Neural crest cell (in vitro differentiated cells): ENCODE measurements at regions not wholly inside any gene's neighbourhood (a gene's known extent, or its start where the extent isn't known, plus 50 kb on each side); places are given as distances from the start of the nearest gene placed in this dataset.

Experiments
- DNase-seq: peaks from one replicate; pipeline ENCODE4 v3.0.0; 2021; ENCODE audit warnings: low read depth, mixed read lengths, low spot score
- H3K27ac Mint-ChIP-seq: one replicate; pipeline ENCODE4 v1.8.0; 2021; ENCODE audit warnings: mild to moderate bottlenecking, mixed read lengths; ENCODE audit not compliant: unreplicated experiment
- H3K27me3 Mint-ChIP-seq: 2 replicates; pipeline ENCODE4 v1.8.0; 2021; ENCODE audit warnings: low read depth, mild to moderate bottlenecking, mixed read lengths
- H3K36me3 Mint-ChIP-seq: 2 replicates; pipeline ENCODE4 v1.8.0; 2021; ENCODE audit warnings: low read depth, mild to moderate bottlenecking, mixed read lengths
- H3K4me1 Mint-ChIP-seq: 2 replicates; pipeline ENCODE4 v1.8.0; 2021; ENCODE audit warnings: mixed read lengths
- H3K4me3 Mint-ChIP-seq: one replicate; pipeline ENCODE4 v1.8.0; 2021; ENCODE audit warnings: mild to moderate bottlenecking, mixed read lengths
- H3K9me3 Mint-ChIP-seq: 2 replicates; pipeline ENCODE4 v1.8.0; 2021; ENCODE audit warnings: mixed read lengths
- TF ChIP-seq, protein P1 (sequence below): fragments of 200-600 bp; sonication (generic); conservative IDR thresholded peaks from 2 replicates; pipeline ENCODE4 v1.5.0; 2021; ENCODE audit warnings: antibody characterized with exemption, mild to moderate bottlenecking

DNA sequence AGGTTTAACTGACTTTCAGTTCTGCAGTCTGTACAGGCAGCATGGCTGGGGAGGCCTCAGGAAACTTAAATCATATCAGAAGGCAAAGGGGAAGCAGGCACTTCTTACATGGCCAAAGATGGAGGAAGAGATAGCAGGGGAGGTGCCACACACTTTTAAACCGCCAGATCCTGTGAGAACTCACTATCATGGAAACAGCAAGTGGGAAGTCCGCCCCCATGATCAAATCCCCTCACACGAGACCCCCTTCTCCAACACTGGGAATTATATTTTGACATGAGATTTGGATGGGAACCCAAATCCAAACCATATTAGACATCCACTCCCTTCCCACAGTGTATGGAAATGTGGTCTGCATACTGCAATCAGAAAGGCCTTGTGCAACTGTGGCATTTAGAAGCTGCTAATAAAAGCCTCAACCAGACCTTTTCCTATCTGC lies 148.2 kb downstream of the FCRL5 start:
- H3K9me3 Mint-ChIP-seq = no peaks in the 10 kb centered on the region
- peaks cover 5% of the 10 kb centered on the region for H3K27me3 Mint-ChIP-seq
- TF ChIP-seq, protein P1, sequence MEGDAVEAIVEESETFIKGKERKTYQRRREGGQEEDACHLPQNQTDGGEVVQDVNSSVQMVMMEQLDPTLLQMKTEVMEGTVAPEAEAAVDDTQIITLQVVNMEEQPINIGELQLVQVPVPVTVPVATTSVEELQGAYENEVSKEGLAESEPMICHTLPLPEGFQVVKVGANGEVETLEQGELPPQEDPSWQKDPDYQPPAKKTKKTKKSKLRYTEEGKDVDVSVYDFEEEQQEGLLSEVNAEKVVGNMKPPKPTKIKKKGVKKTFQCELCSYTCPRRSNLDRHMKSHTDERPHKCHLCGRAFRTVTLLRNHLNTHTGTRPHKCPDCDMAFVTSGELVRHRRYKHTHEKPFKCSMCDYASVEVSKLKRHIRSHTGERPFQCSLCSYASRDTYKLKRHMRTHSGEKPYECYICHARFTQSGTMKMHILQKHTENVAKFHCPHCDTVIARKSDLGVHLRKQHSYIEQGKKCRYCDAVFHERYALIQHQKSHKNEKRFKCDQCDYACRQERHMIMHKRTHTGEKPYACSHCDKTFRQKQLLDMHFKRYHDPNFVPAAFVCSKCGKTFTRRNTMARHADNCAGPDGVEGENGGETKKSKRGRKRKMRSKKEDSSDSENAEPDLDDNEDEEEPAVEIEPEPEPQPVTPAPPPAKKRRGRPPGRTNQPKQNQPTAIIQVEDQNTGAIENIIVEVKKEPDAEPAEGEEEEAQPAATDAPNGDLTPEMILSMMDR = no peak

DNA sequence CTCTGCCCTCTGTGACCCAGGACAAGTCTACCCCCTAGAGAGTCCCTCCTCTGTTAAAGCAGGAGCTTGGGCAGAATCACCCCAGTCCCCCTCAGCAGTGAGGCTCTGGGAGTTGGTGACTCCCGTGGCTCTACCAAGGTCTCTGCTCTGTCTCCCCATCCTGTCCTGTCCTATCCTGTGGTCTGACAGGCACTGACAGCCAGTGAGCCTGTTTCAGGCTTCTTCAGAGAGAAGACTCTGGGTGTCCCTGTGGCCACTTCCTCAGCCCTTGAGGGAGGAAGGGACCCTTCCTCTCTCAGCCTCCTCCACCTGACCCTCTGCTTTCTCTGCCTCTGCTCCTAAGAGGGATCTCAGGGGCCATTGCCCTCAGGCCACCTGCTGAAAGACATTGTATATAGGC lies 148.7 kb downstream of the FCRL5 start:
- no peak overlapping the region for H3K4me3 Mint-ChIP-seq

More for the DNA sequence above, 148.2 kb downstream of the FCRL5 start:
- no peak for DNase-seq
- H3K36me3 Mint-ChIP-seq = no peaks in the 10 kb centered on the region
- H3K27ac Mint-ChIP-seq = no peak overlapping the region
- peaks cover 4% of the 10 kb centered on the region for H3K4me1 Mint-ChIP-seq
- H3K4me3 Mint-ChIP-seq = no peak overlapping the region

DNA sequence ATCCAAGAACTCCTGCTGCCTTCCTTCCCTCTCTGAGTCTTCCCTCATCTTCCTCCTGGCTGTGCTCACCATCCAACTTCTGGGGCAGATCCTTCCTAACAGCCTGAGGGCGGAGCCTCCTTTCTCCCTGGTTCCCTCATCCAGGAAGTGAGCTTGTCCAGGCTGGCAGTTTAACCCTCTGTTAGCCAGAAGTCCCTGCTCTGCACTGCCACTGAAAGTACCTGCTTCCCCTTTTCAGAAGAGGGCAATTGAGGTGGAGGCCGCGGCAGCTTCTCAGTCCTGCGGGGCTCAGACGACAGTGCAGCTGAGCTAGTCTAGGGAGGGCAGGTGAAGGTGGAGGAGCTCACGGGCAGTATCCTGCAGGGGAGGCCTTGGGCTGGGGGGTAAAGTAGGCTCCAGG lies 149.1 kb downstream of the FCRL5 start:
- H3K27me3 Mint-ChIP-seq = peaks cover 9% of the 10 kb centered on the region
- TF ChIP-seq, protein P1 = no peak
- no peak overlapping the region for H3K27ac Mint-ChIP-seq
- H3K9me3 Mint-ChIP-seq = no peaks in the 10 kb centered on the region
- no peak for DNase-seq
- no peaks in the 10 kb centered on the region for H3K36me3 Mint-ChIP-seq
- H3K4me3 Mint-ChIP-seq = no peak overlapping the region
- H3K4me1 Mint-ChIP-seq = peaks cover 4% of the 10 kb centered on the region

More for the DNA sequence above, 148.7 kb downstream of the FCRL5 start:
- no peak for DNase-seq
- Mint-ChIP-seq H3K27ac (no peak overlapping the region), H3K36me3 (no peaks in the 10 kb centered on the region), H3K27me3 (peaks cover 8% of the 10 kb centered on the region), H3K4me1 (peaks cover 4% of the 10 kb centered on the region), H3K9me3 (no peaks in the 10 kb centered on the region)
- TF ChIP-seq, protein P1 = no peak

DNA sequence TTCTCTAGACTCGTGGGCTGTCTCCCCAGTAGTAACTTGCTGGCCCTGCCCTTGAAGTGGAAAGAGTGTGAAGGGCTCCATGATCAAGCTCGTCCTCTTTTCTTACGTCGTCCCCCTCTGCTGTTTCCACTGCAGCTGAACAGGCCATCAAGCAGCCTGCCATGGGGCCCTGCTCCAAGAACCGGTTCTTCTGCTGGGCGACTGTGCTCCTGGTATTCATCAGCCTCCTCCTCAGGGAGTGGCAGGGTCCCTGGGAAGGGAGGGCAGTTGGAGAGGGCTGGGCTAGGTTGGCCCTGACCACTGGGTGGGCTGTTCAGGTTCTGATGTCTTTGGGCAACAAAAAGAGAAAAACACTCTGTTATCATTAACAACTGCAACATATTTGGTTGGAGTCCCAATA lies 151.5 kb downstream of the FCRL5 start:
- Mint-ChIP-seq H3K27ac (no peak overlapping the region), H3K4me1 (peaks cover 4% of the 10 kb centered on the region), H3K36me3 (no peaks in the 10 kb centered on the region), H3K27me3 (peaks cover 14% of the 10 kb centered on the region), H3K4me3 (no peak overlapping the region), H3K9me3 (no peaks in the 10 kb centered on the region)
- TF ChIP-seq, protein P1 = no peak
- no peak for DNase-seq

DNA sequence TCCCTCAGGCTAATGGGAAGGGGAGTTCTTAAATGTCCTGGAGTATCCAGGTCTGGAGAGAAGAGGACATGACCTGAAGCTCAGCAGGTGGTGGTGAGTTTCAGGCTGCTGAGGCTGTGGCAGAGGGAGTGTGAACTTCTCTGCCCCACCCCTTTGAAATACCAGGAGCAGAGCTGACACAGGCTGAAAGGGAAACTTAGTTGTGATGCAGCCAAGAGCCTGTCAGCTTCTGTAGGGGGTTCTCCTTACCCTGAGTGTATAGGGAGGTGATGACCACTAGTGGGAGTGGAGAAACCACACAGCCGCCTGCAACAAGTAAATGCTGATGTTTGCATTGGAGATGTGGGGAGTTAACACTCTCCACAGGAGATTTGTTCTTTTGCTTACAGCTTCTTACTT lies 152.3 kb downstream of the FCRL5 start:
- Mint-ChIP-seq H3K27ac (no peak overlapping the region), H3K36me3 (no peaks in the 10 kb centered on the region), H3K27me3 (peaks cover 14% of the 10 kb centered on the region), H3K4me3 (no peak overlapping the region), H3K4me1 (peaks cover 4% of the 10 kb centered on the region), H3K9me3 (no peaks in the 10 kb centered on the region)
- TF ChIP-seq, protein P1 = no peak
- DNase-seq = no peak
